ENCODE measurements at regions not wholly inside any gene's neighbourhood (a gene's known extent, or its start where the extent isn't known, plus 50 kb on each side); places are given as distances from the start of the nearest gene placed in this dataset.
"Not testable (repeated sequence)": the region's sequence is repeated elsewhere in the genome, so short reads cannot be mapped to it uniquely, and the experiment has no call there.

DNA sequence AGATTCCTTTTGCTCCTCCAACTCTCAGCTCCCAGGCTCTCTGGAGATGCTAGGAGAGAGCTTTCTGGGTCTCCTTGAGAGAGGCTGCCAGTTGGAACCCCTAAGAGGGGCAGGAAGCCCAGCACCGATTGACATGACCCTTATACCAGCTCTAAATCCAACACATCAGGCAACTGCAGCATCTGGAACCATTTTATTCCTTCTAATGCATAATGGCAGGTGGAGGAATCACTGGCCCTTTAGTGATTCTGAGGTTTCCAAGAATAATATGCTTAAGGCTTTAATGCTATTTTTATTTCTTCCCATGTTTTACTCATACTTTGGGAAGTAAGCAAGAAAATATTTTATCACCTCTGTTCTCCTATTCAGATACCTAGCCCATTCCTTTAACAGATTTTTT, 60.3 kb upstream of the TEX264 start:
- H3K4me3 ChIP-seq: no peak overlapping the region
- TF ChIP-seq, protein P1, sequence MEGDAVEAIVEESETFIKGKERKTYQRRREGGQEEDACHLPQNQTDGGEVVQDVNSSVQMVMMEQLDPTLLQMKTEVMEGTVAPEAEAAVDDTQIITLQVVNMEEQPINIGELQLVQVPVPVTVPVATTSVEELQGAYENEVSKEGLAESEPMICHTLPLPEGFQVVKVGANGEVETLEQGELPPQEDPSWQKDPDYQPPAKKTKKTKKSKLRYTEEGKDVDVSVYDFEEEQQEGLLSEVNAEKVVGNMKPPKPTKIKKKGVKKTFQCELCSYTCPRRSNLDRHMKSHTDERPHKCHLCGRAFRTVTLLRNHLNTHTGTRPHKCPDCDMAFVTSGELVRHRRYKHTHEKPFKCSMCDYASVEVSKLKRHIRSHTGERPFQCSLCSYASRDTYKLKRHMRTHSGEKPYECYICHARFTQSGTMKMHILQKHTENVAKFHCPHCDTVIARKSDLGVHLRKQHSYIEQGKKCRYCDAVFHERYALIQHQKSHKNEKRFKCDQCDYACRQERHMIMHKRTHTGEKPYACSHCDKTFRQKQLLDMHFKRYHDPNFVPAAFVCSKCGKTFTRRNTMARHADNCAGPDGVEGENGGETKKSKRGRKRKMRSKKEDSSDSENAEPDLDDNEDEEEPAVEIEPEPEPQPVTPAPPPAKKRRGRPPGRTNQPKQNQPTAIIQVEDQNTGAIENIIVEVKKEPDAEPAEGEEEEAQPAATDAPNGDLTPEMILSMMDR (IDR thresholded peaks at IDR 0.05): no peak
- H3K4me1 ChIP-seq: no peaks in the 10 kb centered on the region

GRCh38 chr3:51617597-51617996, 53.5 kb upstream of the TEX264 start:
- ATAC-seq (peak; percentile 76), DNase-seq (no peak)
- TF ChIP-seq, protein P1 (IDR thresholded peaks at IDR 0.05): no peak
- H3K4me3 ChIP-seq: no peak overlapping the region
- no peak overlapping the region for H3K27ac ChIP-seq
- H3K9me3 ChIP-seq: no peaks in the 10 kb centered on the region
- H3K4me1 ChIP-seq: peaks cover 34% of the 10 kb centered on the region
- intact Hi-C loops (cut with DNase I): no loop called here
- H3K27me3 ChIP-seq: no peaks in the 10 kb centered on the region
- H3K36me3 ChIP-seq: no peaks in the 10 kb centered on the region

More for the DNA sequence above, 60.3 kb upstream of the TEX264 start:
- DNase-seq (no peak), ATAC-seq (no peak)
- no peaks in the 10 kb centered on the region for H3K36me3 ChIP-seq
- no peak overlapping the region for H3K27ac ChIP-seq
- H3K9me3 ChIP-seq: no peaks in the 10 kb centered on the region
- intact Hi-C loops (cut with DNase I): no loop called here
- H3K27me3 ChIP-seq: no peaks in the 10 kb centered on the region

- H3K27me3 ChIP-seq; DNase-seq; H3K4me3 ChIP-seq; ATAC-seq; H3K27ac ChIP-seq; intact Hi-C loops (cut with DNase I); H3K36me3 ChIP-seq; H3K9me3 ChIP-seq: not testable (repeated sequence)
- peaks cover 38% of the 10 kb centered on the region for H3K4me1 ChIP-seq
These were observed 53.0 kb upstream of the TEX264 start for GRCh38 chr3:51618038-51618437.

- TF ChIP-seq, protein P1 (IDR thresholded peaks at IDR 0.05): no peak
- peaks cover 42% of the 10 kb centered on the region for H3K4me1 ChIP-seq
- ATAC-seq (no peak), DNase-seq (no peak)
- intact Hi-C loops (cut with DNase I): no loop called here
- no peaks in the 10 kb centered on the region for H3K27me3 ChIP-seq
- no peak overlapping the region for H3K4me3 ChIP-seq
- H3K9me3 ChIP-seq: no peaks in the 10 kb centered on the region
- no peak overlapping the region for H3K27ac ChIP-seq
- no peaks in the 10 kb centered on the region for H3K36me3 ChIP-seq
These were observed 52.6 kb upstream of the TEX264 start for GRCh38 chr3:51618496-51618895.

DNA sequence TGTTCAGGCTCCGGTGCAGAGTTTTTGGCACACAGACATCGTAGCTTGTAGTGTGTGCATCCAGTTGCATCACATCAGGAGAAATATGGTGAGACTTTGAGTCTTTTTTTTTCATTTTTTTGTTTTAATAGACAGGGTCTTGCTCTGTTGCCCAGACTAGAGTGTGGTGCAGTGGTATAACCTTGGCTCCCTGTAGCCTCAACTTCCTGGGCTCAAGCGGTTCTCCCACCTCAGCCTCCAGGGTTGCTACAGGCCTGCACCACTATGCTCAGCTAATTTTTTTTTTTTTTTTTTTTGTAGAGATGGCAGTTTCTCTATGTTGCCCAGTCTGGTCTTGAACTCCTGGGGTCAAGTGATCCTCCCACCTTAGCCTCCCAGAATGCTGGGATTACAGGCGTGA, 51.1 kb upstream of the TEX264 start:
- Histone ChIP-seq H3K9me3 (no peaks in the 10 kb centered on the region), H3K27me3 (no peaks in the 10 kb centered on the region), H3K27ac (peak overlapping the region; percentile 37), H3K4me3 (no peak overlapping the region), H3K4me1 (peaks cover 42% of the 10 kb centered on the region), H3K36me3 (no peaks in the 10 kb centered on the region)
- no peak for DNase-seq
- no peak for ATAC-seq
- intact Hi-C loops (cut with DNase I): no loop called here
- TF ChIP-seq, protein P1 (IDR thresholded peaks at IDR 0.05): no peak

DNA sequence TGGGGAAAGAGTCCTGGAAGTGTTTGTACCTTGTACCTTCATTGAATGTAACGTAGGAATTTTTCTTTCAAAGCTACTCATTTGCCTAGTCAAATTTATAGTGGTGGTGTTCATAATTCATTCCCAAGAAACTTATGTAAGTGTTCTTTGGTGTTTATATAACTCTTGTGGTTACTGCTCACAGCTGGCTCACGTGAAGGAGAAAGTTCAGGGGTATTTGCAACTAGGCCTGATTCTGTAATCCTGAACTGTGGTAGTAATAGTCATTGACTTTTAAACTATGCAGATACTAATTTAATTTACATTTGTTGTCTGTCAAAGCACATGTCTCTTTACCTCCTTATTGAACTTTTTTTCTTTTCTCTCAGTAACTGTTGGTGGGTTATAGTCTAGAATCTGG, 50.5 kb upstream of the TEX264 start:
- DNase-seq (no peak), ATAC-seq (peak; percentile 45)
- H3K36me3 ChIP-seq: no peaks in the 10 kb centered on the region
- intact Hi-C loops (cut with DNase I): no loop called here
- H3K27me3 ChIP-seq: no peaks in the 10 kb centered on the region
- TF ChIP-seq, protein P1 (IDR thresholded peaks at IDR 0.05): no peak
- no peak overlapping the region for H3K4me3 ChIP-seq
- peak overlapping the region; percentile 37 for H3K27ac ChIP-seq
- H3K9me3 ChIP-seq: no peaks in the 10 kb centered on the region
- H3K4me1 ChIP-seq: peaks cover 42% of the 10 kb centered on the region
